Ascending aorta (tissue), 2 donors: ENCODE measurements at regions not wholly inside any gene's neighbourhood (a gene's known extent, or its start where the extent isn't known, plus 50 kb on each side); places are given as distances from the start of the nearest gene placed in this dataset.

ENCODE experiments used
- DNase-seq, 2 donors: peaks; one replicate each; pipeline ENCODE4 v3.0.0-alpha.2; 2019; ENCODE audit warnings: low spot score in 2 of 2
- H3K27ac ChIP-seq, 2 donors: fragments of 200-600 bp; sonication (generic); one replicate each; pipeline ENCODE4 v1.5.1; 2016 to 2017; ENCODE audit warnings: mild to moderate bottlenecking in 1 of 2
- H3K27me3 ChIP-seq: fragments of 200-600 bp; sonication (generic); one replicate; pipeline ENCODE4 v1.5.1; 2017
- H3K36me3 ChIP-seq, 2 donors: fragments of 200-600 bp; sonication (generic); one replicate each; pipeline ENCODE4 v1.5.1; 2016
- H3K4me1 ChIP-seq, 2 donors: fragments of 200-600 bp; sonication (generic); one replicate each; pipeline ENCODE4 v1.5.1; 2016 to 2017; ENCODE audit warnings: mild to moderate bottlenecking in 1 of 2
- H3K4me3 ChIP-seq, 2 donors: fragments of 200-600 bp; sonication (generic); one replicate each; pipeline ENCODE4 v1.5.1; 2016 to 2017; ENCODE audit warnings: mild to moderate bottlenecking in 1 of 2
- H3K9me3 ChIP-seq, 2 donors: fragments of 200-600 bp; sonication (generic); one replicate each; pipeline ENCODE4 v1.5.1; 2016
- CTCF ChIP-seq, 3 experiments: fragments of 200-600 bp in 2 of 3; fragments of 450-650 bp in 1 of 3; sonication (generic) in 2 of 3; IDR thresholded peaks; one replicate each; pipeline ENCODE4 v1.5.1; 2016 to 2019; ENCODE audit warnings: antibody characterized with exemption in 3 of 3, mild to moderate bottlenecking in 1 of 3, moderate library complexity in 1 of 3
- intact Hi-C: fragments of 100-400 bp; cut with DNase I; formaldehyde crosslinking; loops from one replicate; pipeline ENCODE4 v1.15.1; 2023

DNA sequence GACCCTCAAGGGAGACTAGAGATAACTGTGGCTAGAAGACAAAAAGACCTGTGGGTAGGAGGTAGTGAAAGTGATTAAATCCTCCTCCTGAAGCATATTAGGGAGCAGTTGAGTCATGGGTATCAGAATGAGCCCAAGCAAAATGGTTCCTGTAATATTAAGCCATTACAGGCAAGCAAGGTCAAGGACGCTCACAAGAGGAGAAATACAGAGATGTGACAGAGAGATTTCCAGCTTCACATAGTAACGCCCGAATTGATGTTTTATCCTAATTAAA is 77.7 kb downstream of the FAM76B start:
- no peak overlapping the region for H3K4me3 ChIP-seq
- no peak for TF ChIP-seq CTCF (IDR thresholded peaks at IDR 0.05)
- H3K36me3 ChIP-seq, result no peaks in the 10 kb centered on the region
- no peaks in the 10 kb centered on the region for H3K4me1 ChIP-seq
- H3K9me3 ChIP-seq, result no peaks in the 10 kb centered on the region
- no peak for DNase-seq
- no peaks in the 10 kb centered on the region for H3K27me3 ChIP-seq
- intact Hi-C loops, result no loop called here
- H3K27ac ChIP-seq, result no peak overlapping the region

- Histone ChIP-seq H3K4me3 (no peak overlapping the region), H3K36me3 (no peaks in the 10 kb centered on the region), H3K9me3 (no peaks in the 10 kb centered on the region), H3K4me1 (no peaks in the 10 kb centered on the region), H3K27ac (no peak overlapping the region), H3K27me3 (no peaks in the 10 kb centered on the region)
- no peak for TF ChIP-seq CTCF (IDR thresholded peaks at IDR 0.05)
- no peak for DNase-seq
- intact Hi-C loops, result no loop called here
These were observed 78.2 kb downstream of the FAM76B start for GRCh38 chr11:95711162-95711944.

GRCh38 chr11:95708681-95709080 is 80.9 kb downstream of the FAM76B start:
- H3K27ac ChIP-seq, result no peak overlapping the region
- TF ChIP-seq CTCF (IDR thresholded peaks at IDR 0.05), result no peak
- no peaks in the 10 kb centered on the region for H3K9me3 ChIP-seq
- H3K27me3 ChIP-seq, result no peaks in the 10 kb centered on the region
- no peak overlapping the region for H3K4me3 ChIP-seq
- no peak for DNase-seq
- H3K36me3 ChIP-seq, result no peaks in the 10 kb centered on the region
- intact Hi-C loops, result loop anchor here (5.0 to 10.0 kb wide), 3 partner anchors 54 to 641 kb away; partner anchors contain the start of gene SRSF8
- H3K4me1 ChIP-seq, result peaks cover 0 to 8% of the 10 kb centered on the region in 2 donors

- Histone ChIP-seq H3K27me3 (no peaks in the 10 kb centered on the region), H3K9me3 (no peaks in the 10 kb centered on the region), H3K36me3 (no peaks in the 10 kb centered on the region), H3K27ac (no peak overlapping the region), H3K4me1 (peaks cover 0 to 8% of the 10 kb centered on the region in 2 donors), H3K4me3 (no peak overlapping the region)
- intact Hi-C loops, result loop anchor here (5.0 to 10.0 kb wide), 3 partner anchors 55 to 640 kb away; partner anchors contain the start of gene SRSF8
- no peak for DNase-seq
- TF ChIP-seq CTCF (IDR thresholded peaks at IDR 0.05), result no peak
These were observed 82.6 kb downstream of the FAM76B start for GRCh38 chr11:95706974-95707387.

DNA sequence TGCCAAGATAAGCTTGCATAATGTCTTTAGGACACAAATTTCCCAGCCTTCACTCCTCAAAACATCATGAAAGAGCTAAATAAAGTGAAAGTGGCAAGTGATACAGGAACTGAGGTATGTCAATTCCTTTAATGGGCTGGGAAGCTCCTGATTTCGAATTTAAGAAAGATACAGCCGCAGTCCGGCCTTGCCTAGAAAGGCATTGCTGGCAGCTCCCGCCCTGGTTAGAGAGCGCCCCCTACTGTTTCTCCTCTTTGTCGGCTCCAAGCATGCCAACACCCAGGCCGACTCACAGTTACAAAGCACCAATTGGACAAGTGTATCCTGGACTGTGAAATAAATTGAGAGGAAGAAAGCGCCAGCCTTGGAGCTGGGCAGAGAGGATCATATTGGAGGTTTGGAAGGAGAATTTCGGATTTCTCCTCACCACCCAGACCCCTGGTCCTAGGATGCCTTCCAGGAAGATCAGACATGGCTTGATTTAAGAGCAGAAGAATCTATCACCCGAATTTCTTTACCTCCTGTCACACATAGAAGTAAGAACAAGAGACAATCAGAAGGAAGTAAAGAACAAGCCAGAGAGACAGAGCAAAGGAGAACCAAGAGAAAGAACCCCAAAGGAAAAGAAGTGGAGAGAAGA is 84.0 kb downstream of the FAM76B start:
- intact Hi-C loops, result loop anchor here (1.0 to 10.0 kb wide), 5 partner anchors 57 to 638 kb away; partner anchors contain the start of genes SESN3 and SRSF8
- H3K4me3 ChIP-seq, result no peak overlapping the region
- H3K9me3 ChIP-seq, result no peaks in the 10 kb centered on the region
- no peaks in the 10 kb centered on the region for H3K27me3 ChIP-seq
- H3K36me3 ChIP-seq, result no peaks in the 10 kb centered on the region
- TF ChIP-seq CTCF (IDR thresholded peaks at IDR 0.05), result peak; percentile 89 to 96 (median 96)
- peaks cover 0 to 8% of the 10 kb centered on the region in 2 donors for H3K4me1 ChIP-seq
- H3K27ac ChIP-seq, result peak overlapping the region; percentile 60 to 63
- peak; percentile 51 to 94 for DNase-seq
